ENCODE measurements at regions not wholly inside any gene's neighbourhood (a gene's known extent, or its start where the extent isn't known, plus 50 kb on each side); places are given as distances from the start of the nearest gene placed in this dataset.
"Not testable (repeated sequence)": the region's sequence is repeated elsewhere in the genome, so short reads cannot be mapped to it uniquely, and the experiment has no call there.

- not testable (repeated sequence) for TF ChIP-seq CTCF (IDR thresholded peaks at IDR 0.05 in 4 of 5, conservative IDR thresholded peaks at IDR 0.05 in 1 of 5); POLR2A (IDR thresholded peaks at IDR 0.05)
These were observed 58.5 kb upstream of the FGF3 start for GRCh38 chr11:69877704-69878103.
